Thyroid gland (tissue), 4 donors: ENCODE measurements at regions not wholly inside any gene's neighbourhood (a gene's known extent, or its start where the extent isn't known, plus 50 kb on each side); places are given as distances from the start of the nearest gene placed in this dataset.

Experiments used
- POLR2A ChIP-seq, 2 donors: fragments of 450-650 bp; IDR thresholded peaks; one replicate each; pipeline ENCODE4 v1.6.1; 2017; ENCODE audit warnings: antibody characterized with exemption in 2 of 2, mild to moderate bottlenecking in 2 of 2, moderate library complexity in 1 of 2
- TF ChIP-seq, protein P1 (sequence below), 6 experiments: fragments of 200-600 bp in 3 of 6; fragments of 450-650 bp in 3 of 6; sonication (generic) in 3 of 6; IDR thresholded peaks; one replicate each; pipeline ENCODE4 v1.5.1; 2016 to 2019; ENCODE audit warnings: antibody characterized with exemption in 6 of 6, mild to moderate bottlenecking in 2 of 6, inconsistent platforms in 1 of 6, moderate library complexity in 1 of 6

DNA sequence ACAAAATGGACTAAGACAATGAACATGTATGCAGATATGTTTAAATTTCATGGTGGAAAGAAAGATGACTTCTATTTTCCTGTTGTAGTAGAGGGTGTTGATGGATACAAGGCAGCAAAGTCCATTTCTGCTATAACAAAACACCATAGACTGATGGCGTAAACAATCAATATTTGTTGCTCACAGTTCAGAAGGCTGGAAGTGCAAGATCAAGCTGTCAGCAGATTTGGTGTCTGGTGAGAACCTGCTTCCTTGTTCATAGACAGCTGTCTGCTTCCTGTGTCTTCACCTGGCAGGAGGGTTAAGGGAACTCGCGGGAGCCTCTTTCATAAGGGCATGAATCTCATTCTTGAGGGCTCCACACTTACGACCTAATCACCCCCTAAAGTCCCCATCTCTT, 83.0 kb upstream of the ELOVL5 start:
- TF ChIP-seq, protein P1, sequence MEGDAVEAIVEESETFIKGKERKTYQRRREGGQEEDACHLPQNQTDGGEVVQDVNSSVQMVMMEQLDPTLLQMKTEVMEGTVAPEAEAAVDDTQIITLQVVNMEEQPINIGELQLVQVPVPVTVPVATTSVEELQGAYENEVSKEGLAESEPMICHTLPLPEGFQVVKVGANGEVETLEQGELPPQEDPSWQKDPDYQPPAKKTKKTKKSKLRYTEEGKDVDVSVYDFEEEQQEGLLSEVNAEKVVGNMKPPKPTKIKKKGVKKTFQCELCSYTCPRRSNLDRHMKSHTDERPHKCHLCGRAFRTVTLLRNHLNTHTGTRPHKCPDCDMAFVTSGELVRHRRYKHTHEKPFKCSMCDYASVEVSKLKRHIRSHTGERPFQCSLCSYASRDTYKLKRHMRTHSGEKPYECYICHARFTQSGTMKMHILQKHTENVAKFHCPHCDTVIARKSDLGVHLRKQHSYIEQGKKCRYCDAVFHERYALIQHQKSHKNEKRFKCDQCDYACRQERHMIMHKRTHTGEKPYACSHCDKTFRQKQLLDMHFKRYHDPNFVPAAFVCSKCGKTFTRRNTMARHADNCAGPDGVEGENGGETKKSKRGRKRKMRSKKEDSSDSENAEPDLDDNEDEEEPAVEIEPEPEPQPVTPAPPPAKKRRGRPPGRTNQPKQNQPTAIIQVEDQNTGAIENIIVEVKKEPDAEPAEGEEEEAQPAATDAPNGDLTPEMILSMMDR (IDR thresholded peaks at IDR 0.05) = no peak
- no peak for TF ChIP-seq POLR2A (IDR thresholded peaks at IDR 0.05)
